Mucosa of stomach (tissue), 1 donor: ENCODE measurements at regions not wholly inside any gene's neighbourhood (a gene's known extent, or its start where the extent isn't known, plus 50 kb on each side); places are given as distances from the start of the nearest gene placed in this dataset.

Experiments used
- H3K27me3 ChIP-seq: one replicate; pipeline ENCODE4 v1.7.0; 2013; ENCODE audit warnings: mild to moderate bottlenecking, low read length; ENCODE audit not compliant: control insufficient read depth, insufficient read depth
- H3K36me3 ChIP-seq: one replicate; pipeline ENCODE4 v1.7.0; 2013; ENCODE audit warnings: low read length; ENCODE audit not compliant: control insufficient read depth, insufficient read depth
- H3K4me1 ChIP-seq: one replicate; pipeline ENCODE4 v1.7.0; 2013; ENCODE audit warnings: mild to moderate bottlenecking, low read length; ENCODE audit not compliant: control insufficient read depth, insufficient read depth
- H3K4me3 ChIP-seq: one replicate; pipeline ENCODE4 v1.7.0; 2013; ENCODE audit warnings: low read length
- H3K9ac ChIP-seq: one replicate; pipeline ENCODE4 v1.7.0; 2013; ENCODE audit warnings: mild to moderate bottlenecking, low read length, moderate library complexity
- H3K9me3 ChIP-seq: one replicate; pipeline ENCODE4 v1.7.0; 2013; ENCODE audit warnings: mild to moderate bottlenecking, low read length, moderate library complexity; ENCODE audit not compliant: control insufficient read depth
- donor health status: Pancreatic carcinoma.

DNA sequence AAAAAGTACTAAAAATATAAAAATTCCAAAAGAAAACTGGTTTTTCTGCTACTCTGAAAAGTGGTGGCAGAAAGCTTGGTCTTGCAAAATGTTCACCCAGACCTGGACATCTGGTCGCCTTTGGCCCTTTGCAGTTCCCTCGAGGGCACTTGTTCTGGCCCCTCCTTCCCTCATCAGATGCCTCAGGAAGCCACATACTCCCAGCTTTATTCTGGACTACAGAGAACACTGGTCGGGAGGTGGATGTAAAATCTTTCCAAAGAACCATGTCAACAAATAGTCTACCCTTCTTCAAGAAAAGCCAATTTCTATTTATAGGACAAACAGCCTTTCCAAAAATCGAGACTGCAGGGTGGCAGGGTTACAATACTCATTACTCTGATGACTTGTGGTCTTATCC is 726.1 kb downstream of the TNS3 start:
- Histone ChIP-seq H3K4me1 (no peaks in the 10 kb centered on the region), H3K9me3 (no peaks in the 10 kb centered on the region), H3K36me3 (no peaks in the 10 kb centered on the region), H3K9ac (no peak overlapping the region), H3K27me3 (no peaks in the 10 kb centered on the region), H3K4me3 (no peak overlapping the region)

DNA sequence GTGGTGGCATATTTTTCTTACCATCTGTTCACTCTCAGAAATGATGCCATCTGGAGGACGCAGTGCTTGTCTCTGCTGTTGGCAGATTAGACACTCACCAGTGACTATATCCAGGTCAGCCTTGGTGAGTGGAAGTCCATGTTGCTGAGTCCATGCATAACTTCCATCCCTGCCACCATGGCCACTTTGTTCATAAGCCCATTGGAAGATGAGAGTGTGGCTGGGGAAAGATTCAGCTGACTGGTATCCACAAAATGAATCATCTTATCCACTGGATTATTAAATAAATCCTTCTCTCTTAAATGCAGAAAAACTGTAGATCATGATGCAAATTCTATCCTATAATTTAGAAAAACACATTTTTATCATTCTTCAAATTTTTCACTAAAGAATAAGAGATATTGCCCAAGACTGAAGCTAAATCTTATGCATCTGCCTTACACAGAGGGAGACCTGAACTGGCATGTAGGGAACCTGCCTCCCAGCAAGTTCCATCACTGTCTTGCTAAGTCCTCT is 726.9 kb downstream of the TNS3 start:
- Histone ChIP-seq H3K4me3 (no peak overlapping the region), H3K9me3 (no peaks in the 10 kb centered on the region), H3K4me1 (no peaks in the 10 kb centered on the region), H3K36me3 (no peaks in the 10 kb centered on the region), H3K27me3 (no peaks in the 10 kb centered on the region), H3K9ac (no peak overlapping the region)

DNA sequence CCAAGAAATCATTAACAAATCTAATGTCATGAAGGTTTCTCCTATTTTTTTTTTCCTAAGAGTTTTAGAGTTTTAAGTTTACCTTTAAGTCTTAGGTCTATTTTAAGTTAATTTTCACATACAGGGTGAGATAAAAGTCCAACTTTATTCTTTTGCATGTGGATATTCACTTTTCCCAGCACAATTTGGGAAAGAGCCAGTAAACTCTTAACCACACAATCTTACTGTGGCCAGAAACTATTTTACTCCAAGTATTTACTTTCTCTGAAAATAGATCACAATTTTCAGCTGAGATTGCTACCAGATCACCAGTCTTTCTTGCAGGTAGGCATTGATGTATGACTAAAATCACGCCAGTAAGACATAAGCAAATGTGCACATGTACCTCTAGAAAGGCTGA is 728.5 kb downstream of the TNS3 start:
- no peaks in the 10 kb centered on the region for H3K9me3 ChIP-seq
- no peak overlapping the region for H3K4me3 ChIP-seq
- no peak overlapping the region for H3K9ac ChIP-seq
- no peaks in the 10 kb centered on the region for H3K4me1 ChIP-seq
- no peaks in the 10 kb centered on the region for H3K36me3 ChIP-seq
- H3K27me3 ChIP-seq = no peaks in the 10 kb centered on the region

DNA sequence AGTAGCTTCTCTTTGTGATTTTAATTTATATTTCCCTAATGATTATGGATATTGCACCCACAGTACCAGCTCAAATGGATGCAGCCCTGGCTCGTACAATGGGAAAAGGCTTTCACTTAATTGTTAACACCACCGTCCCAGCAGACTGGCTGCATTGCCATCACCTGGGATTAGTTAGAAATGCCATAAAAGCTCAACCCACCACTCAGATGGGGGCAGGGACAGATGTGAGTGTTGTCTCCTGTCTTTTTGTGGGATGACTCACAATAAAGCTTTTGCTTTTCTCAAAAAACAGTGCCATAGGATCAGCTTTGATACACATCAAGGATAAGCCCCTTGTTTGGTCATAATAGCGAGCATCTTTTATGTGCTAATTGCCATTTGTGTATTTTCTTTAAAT is 729.1 kb downstream of the TNS3 start:
- no peak overlapping the region for H3K9ac ChIP-seq
- H3K4me1 ChIP-seq = no peaks in the 10 kb centered on the region
- H3K4me3 ChIP-seq = no peak overlapping the region
- no peaks in the 10 kb centered on the region for H3K36me3 ChIP-seq
- no peaks in the 10 kb centered on the region for H3K9me3 ChIP-seq
- H3K27me3 ChIP-seq = no peaks in the 10 kb centered on the region

DNA sequence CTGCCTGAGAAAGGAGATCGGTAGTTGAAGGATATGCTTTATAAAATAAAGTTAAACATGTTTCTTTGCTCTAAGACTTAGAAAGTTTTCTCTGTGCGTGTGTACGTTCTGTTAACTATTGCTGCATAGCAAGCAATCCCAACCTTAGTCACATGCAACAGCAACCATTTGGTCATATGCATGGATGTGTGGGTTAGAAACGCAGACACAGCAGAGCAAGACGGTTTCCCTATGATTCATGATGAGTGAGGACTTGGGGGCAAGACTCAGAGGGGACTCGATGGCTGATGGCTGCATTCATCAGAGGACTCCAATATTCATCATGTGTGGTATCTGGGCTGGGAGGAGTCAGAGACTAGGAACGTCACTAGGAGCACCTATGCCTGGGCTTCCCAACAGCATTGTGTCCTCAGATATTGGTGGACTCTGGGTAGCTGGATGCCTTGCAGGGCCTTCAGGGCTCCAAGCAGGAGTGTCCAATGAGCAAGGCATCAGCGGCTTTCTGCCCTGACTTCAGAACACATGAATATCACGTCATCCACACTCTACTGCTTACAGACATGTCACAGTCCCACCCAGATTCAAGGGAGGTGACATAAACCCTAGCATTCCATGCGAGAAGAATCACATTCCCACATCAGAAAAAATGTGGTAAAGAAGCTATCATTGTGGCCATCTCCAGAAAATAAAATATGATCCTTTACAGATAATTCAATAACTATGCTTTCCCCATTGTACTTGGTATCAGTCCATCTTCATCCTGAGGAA is 731.2 kb downstream of the TNS3 start:
- H3K36me3 ChIP-seq = no peaks in the 10 kb centered on the region
- H3K9ac ChIP-seq = no peak overlapping the region
- H3K4me1 ChIP-seq = no peaks in the 10 kb centered on the region
- no peaks in the 10 kb centered on the region for H3K27me3 ChIP-seq
- H3K9me3 ChIP-seq = no peaks in the 10 kb centered on the region
- no peak overlapping the region for H3K4me3 ChIP-seq

- Histone ChIP-seq H3K4me3 (no peak overlapping the region), H3K9ac (no peak overlapping the region), H3K9me3 (no peaks in the 10 kb centered on the region), H3K36me3 (no peaks in the 10 kb centered on the region), H3K4me1 (no peaks in the 10 kb centered on the region), H3K27me3 (no peaks in the 10 kb centered on the region)
Measured at GRCh38 chr7:46848944-46849343, 733.0 kb downstream of the TNS3 start.

- no peaks in the 10 kb centered on the region for H3K27me3 ChIP-seq
- H3K4me1 ChIP-seq = no peaks in the 10 kb centered on the region
- no peaks in the 10 kb centered on the region for H3K9me3 ChIP-seq
- H3K4me3 ChIP-seq = no peak overlapping the region
- H3K9ac ChIP-seq = no peak overlapping the region
- no peaks in the 10 kb centered on the region for H3K36me3 ChIP-seq
Measured at GRCh38 chr7:46848311-46848710, 733.6 kb downstream of the TNS3 start.

GRCh38 chr7:46847126-46847525 is 734.8 kb downstream of the TNS3 start:
- H3K4me3 ChIP-seq = no peak overlapping the region
- H3K27me3 ChIP-seq = no peaks in the 10 kb centered on the region
- no peak overlapping the region for H3K9ac ChIP-seq
- no peaks in the 10 kb centered on the region for H3K36me3 ChIP-seq
- no peaks in the 10 kb centered on the region for H3K4me1 ChIP-seq
- H3K9me3 ChIP-seq = no peaks in the 10 kb centered on the region

GRCh38 chr7:46844486-46844885 is 737.4 kb downstream of the TNS3 start:
- H3K4me3 ChIP-seq = no peak overlapping the region
- H3K36me3 ChIP-seq = no peaks in the 10 kb centered on the region
- H3K27me3 ChIP-seq = no peaks in the 10 kb centered on the region
- H3K9me3 ChIP-seq = no peaks in the 10 kb centered on the region
- H3K9ac ChIP-seq = no peak overlapping the region
- H3K4me1 ChIP-seq = no peaks in the 10 kb centered on the region

GRCh38 chr7:46841248-46841647 is 740.7 kb downstream of the TNS3 start:
- Histone ChIP-seq H3K27me3 (no peaks in the 10 kb centered on the region), H3K4me1 (no peaks in the 10 kb centered on the region), H3K36me3 (no peaks in the 10 kb centered on the region), H3K4me3 (no peak overlapping the region), H3K9me3 (no peaks in the 10 kb centered on the region), H3K9ac (no peak overlapping the region)

DNA sequence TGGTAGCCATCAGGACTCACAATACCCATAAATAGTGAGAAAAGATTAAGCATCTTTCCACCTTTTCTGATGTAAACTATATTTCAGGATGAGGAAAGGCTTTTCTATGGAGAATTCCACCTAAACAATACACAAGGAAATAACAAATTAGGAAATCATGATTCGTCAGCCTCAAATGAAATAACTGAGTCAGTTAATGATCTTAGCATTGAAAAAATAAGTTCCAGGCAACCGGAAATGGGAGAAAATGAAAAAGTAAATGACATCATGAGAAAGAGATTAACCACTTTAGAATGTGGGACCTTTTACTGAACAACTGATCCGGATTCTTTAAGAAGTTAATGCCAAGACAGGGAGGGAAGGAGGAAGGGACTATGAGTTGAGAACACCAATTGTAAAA is 742.3 kb downstream of the TNS3 start:
- Histone ChIP-seq H3K4me3 (no peak overlapping the region), H3K36me3 (no peaks in the 10 kb centered on the region), H3K27me3 (no peaks in the 10 kb centered on the region), H3K4me1 (no peaks in the 10 kb centered on the region), H3K9me3 (no peaks in the 10 kb centered on the region), H3K9ac (no peak overlapping the region)

GRCh38 chr7:46838463-46838862 is 743.4 kb downstream of the TNS3 start:
- no peak overlapping the region for H3K4me3 ChIP-seq
- H3K9ac ChIP-seq = no peak overlapping the region
- H3K27me3 ChIP-seq = no peaks in the 10 kb centered on the region
- no peaks in the 10 kb centered on the region for H3K4me1 ChIP-seq
- H3K9me3 ChIP-seq = no peaks in the 10 kb centered on the region
- no peaks in the 10 kb centered on the region for H3K36me3 ChIP-seq

DNA sequence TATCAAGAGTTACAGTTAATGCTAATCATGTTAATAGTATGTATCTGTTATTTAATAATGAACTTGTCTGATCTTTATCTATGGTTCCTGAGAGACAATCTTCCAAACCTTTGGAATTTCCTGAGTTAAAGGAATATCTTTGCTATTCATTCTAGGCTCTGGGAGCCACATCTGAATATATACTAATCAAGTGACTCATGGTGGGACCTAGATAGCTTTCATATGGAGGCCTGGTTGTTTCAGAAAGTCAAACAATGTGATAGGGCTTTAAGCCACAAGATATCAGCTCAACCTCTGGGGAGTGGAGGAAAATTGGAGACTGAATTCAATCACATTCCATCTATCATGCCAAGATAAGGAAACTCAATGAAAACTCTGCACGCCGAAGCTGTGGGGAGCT is 746.4 kb downstream of the TNS3 start:
- no peaks in the 10 kb centered on the region for H3K4me1 ChIP-seq
- no peaks in the 10 kb centered on the region for H3K27me3 ChIP-seq
- no peaks in the 10 kb centered on the region for H3K9me3 ChIP-seq
- no peak overlapping the region for H3K4me3 ChIP-seq
- H3K36me3 ChIP-seq = no peaks in the 10 kb centered on the region
- H3K9ac ChIP-seq = no peak overlapping the region
